OCI-LY3 (cell line): ENCODE measurements at regions not wholly inside any gene's neighbourhood (a gene's known extent, or its start where the extent isn't known, plus 50 kb on each side); places are given as distances from the start of the nearest gene placed in this dataset.
A peak's percentile ranks its signal among the peaks of the same experiment; 100 is the strongest.
"Not testable (repeated sequence)": the region's sequence is repeated elsewhere in the genome, so short reads cannot be mapped to it uniquely, and the experiment has no call there.

Experiments used
- H2AFZ ChIP-seq: fragments of 200-600, 300-600 bp; shearing (Covaris generic); 2 replicates; pipeline ENCODE4 v1.6.0; 2014; ENCODE audit warnings: antibody characterized with exemption, low read depth, low read length
- H3K27ac ChIP-seq: fragments of 200-600, 300-600 bp; sonication (generic); 2 replicates; pipeline ENCODE4 v1.5.1; 2014; ENCODE audit warnings: mild to moderate bottlenecking, low read length, moderate library complexity, mixed read lengths
- H3K27me3 ChIP-seq: fragments of 200-600, 300-600 bp; sonication (generic); 2 replicates; pipeline ENCODE4 v1.6.1; 2014; ENCODE audit warnings: low read depth, low read length, mixed read lengths
- H3K36me3 ChIP-seq: fragments of 200-600, 300-600 bp; sonication (generic); replicated peaks from 2 replicates; pipeline ENCODE3; 2014; ENCODE audit warnings: low read depth, low read length, mixed read lengths
- H3K4me1 ChIP-seq: fragments of 300-600, 200-600 bp; sonication (generic); 2 replicates; pipeline ENCODE4 v1.6.1; 2014; ENCODE audit warnings: low read length, mixed read lengths
- H3K4me2 ChIP-seq: fragments of 200-600, 300-600 bp; sonication (generic); 2 replicates; pipeline ENCODE4 v1.6.1; 2014; ENCODE audit warnings: low read length, mixed read lengths
- H3K4me3 ChIP-seq: fragments of 300-600, 200-600 bp; sonication (generic); 2 replicates; pipeline ENCODE4 v1.5.1; 2014; ENCODE audit warnings: antibody characterized with exemption, mild to moderate bottlenecking, low read length, moderate library complexity
- H3K79me2 ChIP-seq: fragments of 300-600, 200-600 bp; shearing (Covaris generic); 2 replicates; pipeline ENCODE4 v1.6.1; 2014; ENCODE audit warnings: mild to moderate bottlenecking, low read length, mixed read lengths
- H3K9ac ChIP-seq: fragments of 300-600, 200-600 bp; shearing (Covaris generic); 2 replicates; pipeline ENCODE4 v1.6.0; 2014; ENCODE audit warnings: mild to moderate bottlenecking, low read length, moderate library complexity
- H3K9me3 ChIP-seq: fragments of 200-600, 300-600 bp; shearing (Covaris generic); 2 replicates; pipeline ENCODE4 v1.6.1; 2014; ENCODE audit warnings: low read length, mixed read lengths; ENCODE audit not compliant: insufficient read depth
- H4K20me1 ChIP-seq: fragments of 200-600, 300-600 bp; sonication (generic); 2 replicates; pipeline ENCODE4 v1.6.1; 2016; ENCODE audit warnings: low read length, mixed read lengths; ENCODE audit not compliant: insufficient read depth
- CTCF ChIP-seq: fragments of 200-600, 300-600 bp; sonication (generic); IDR thresholded peaks from 2 replicates; pipeline ENCODE4 v1.5.1; 2014; ENCODE audit warnings: antibody characterized with exemption, low read length, low read depth
- EZH2phosphoT487 ChIP-seq: fragments of 200-600 bp; shearing (Covaris generic); IDR thresholded peaks from 2 replicates; pipeline ENCODE4 v1.6.1; 2018; ENCODE audit warnings: antibody characterized with exemption, mixed run types, low read depth

- no peak overlapping the region for H3K4me3 ChIP-seq
- no peak overlapping the region for H3K27ac ChIP-seq
- no peaks in the 10 kb centered on the region for H3K36me3 ChIP-seq
- H3K4me1 ChIP-seq, result no peaks in the 10 kb centered on the region
- H2AFZ ChIP-seq, result no peak overlapping the region
- no peaks in the 10 kb centered on the region for H4K20me1 ChIP-seq
- TF ChIP-seq CTCF (no peak), EZH2phosphoT487 (no peak)
- H3K9ac ChIP-seq, result no peak overlapping the region
- H3K9me3 ChIP-seq, result no peaks in the 10 kb centered on the region
- no peak overlapping the region for H3K4me2 ChIP-seq
- no peaks in the 10 kb centered on the region for H3K27me3 ChIP-seq
- no peaks in the 10 kb centered on the region for H3K79me2 ChIP-seq
Observed at GRCh38 chrX:10702031-10702430, 81.6 kb upstream of the MID1 start.

GRCh38 chrX:10706342-10706741 is 86.0 kb upstream of the MID1 start:
- not testable (repeated sequence) for H4K20me1 ChIP-seq, H2AFZ ChIP-seq, H3K27me3 ChIP-seq, H3K9me3 ChIP-seq, H3K9ac ChIP-seq, H3K4me2 ChIP-seq, H3K27ac ChIP-seq, H3K36me3 ChIP-seq, H3K4me3 ChIP-seq, H3K79me2 ChIP-seq
- peaks cover 20% of the 10 kb centered on the region for H3K4me1 ChIP-seq

GRCh38 chrX:10707773-10708172 is 87.4 kb upstream of the MID1 start:
- H3K4me2 ChIP-seq, result peak overlapping the region; percentile 63
- H3K4me3 ChIP-seq, result no peak overlapping the region
- TF ChIP-seq CTCF (no peak), EZH2phosphoT487 (no peak)
- H4K20me1 ChIP-seq, result no peaks in the 10 kb centered on the region
- H3K9ac ChIP-seq, result no peak overlapping the region
- H2AFZ ChIP-seq, result no peak overlapping the region
- peaks cover 9% of the 10 kb centered on the region; the same call in 1 of the 2 replicates for H3K27me3 ChIP-seq
- H3K4me1 ChIP-seq, result peaks cover 20% of the 10 kb centered on the region
- H3K27ac ChIP-seq, result no peak overlapping the region
- H3K36me3 ChIP-seq, result no peaks in the 10 kb centered on the region
- no peaks in the 10 kb centered on the region for H3K9me3 ChIP-seq
- no peaks in the 10 kb centered on the region for H3K79me2 ChIP-seq

GRCh38 chrX:10709276-10709675 is 88.9 kb upstream of the MID1 start:
- Histone ChIP-seq H3K27me3 (peaks cover 9% of the 10 kb centered on the region; the same call in 1 of the 2 replicates), H4K20me1 (no peaks in the 10 kb centered on the region), H3K4me3 (no peak overlapping the region), H3K4me2 (no peak overlapping the region), H3K36me3 (no peaks in the 10 kb centered on the region), H2AFZ (no peak overlapping the region), H3K9me3 (no peaks in the 10 kb centered on the region), H3K79me2 (no peaks in the 10 kb centered on the region), H3K27ac (no peak overlapping the region), H3K9ac (no peak overlapping the region), H3K4me1 (peaks cover 20% of the 10 kb centered on the region)
- no peak for TF ChIP-seq CTCF
- TF ChIP-seq EZH2phosphoT487, result no peak

GRCh38 chrX:10714531-10714930 is 94.1 kb upstream of the MID1 start:
- Histone ChIP-seq H3K27me3 (no peaks in the 10 kb centered on the region), H3K9ac (no peak overlapping the region), H3K9me3 (no peaks in the 10 kb centered on the region), H3K4me2 (no peak overlapping the region), H3K4me1 (0 out of 2 replicates have a peak, but pooled peaks cover 2% of the 10 kb centered on the region), H3K79me2 (no peaks in the 10 kb centered on the region), H2AFZ (no peak overlapping the region), H3K4me3 (no peak overlapping the region), H3K36me3 (no peaks in the 10 kb centered on the region), H4K20me1 (no peaks in the 10 kb centered on the region), H3K27ac (no peak overlapping the region)
- TF ChIP-seq CTCF (no peak), EZH2phosphoT487 (no peak)
